ENCODE measurements at regions not wholly inside any gene's neighbourhood (a gene's known extent, or its start where the extent isn't known, plus 50 kb on each side); places are given as distances from the start of the nearest gene placed in this dataset.

GRCh38 chr15:95479308-95479707, 851.2 kb upstream of the NR2F2 start:
- DNase-seq (ENCODE audit: low read depth) = no peak
- in situ Hi-C loops (cut with HindIII; ENCODE audit: low pct_unique_long_range_greater_than_20kb, low sequenced_read_pairs) = no loop called here

- no peak for DNase-seq (ENCODE audit: low read depth)
- in situ Hi-C loops (cut with HindIII; ENCODE audit: low pct_unique_long_range_greater_than_20kb, low sequenced_read_pairs) = no loop called here
These were observed 845.1 kb upstream of the NR2F2 start for GRCh38 chr15:95485367-95485766.

GRCh38 chr15:95486224-95486623, 844.3 kb upstream of the NR2F2 start:
- DNase-seq (ENCODE audit: low read depth) = no peak
- in situ Hi-C loops (cut with HindIII; ENCODE audit: low pct_unique_long_range_greater_than_20kb, low sequenced_read_pairs) = no loop called here

GRCh38 chr15:95489103-95489502, 841.4 kb upstream of the NR2F2 start:
- no peak for DNase-seq (ENCODE audit: low read depth)
- in situ Hi-C loops (cut with HindIII; ENCODE audit: low pct_unique_long_range_greater_than_20kb, low sequenced_read_pairs) = no loop called here

GRCh38 chr15:95492388-95493070, 838.0 kb upstream of the NR2F2 start:
- peak; percentile 64 for DNase-seq (ENCODE audit: low read depth)
- in situ Hi-C loops (cut with HindIII; ENCODE audit: low pct_unique_long_range_greater_than_20kb, low sequenced_read_pairs) = no loop called here

- no peak for DNase-seq (ENCODE audit: low read depth)
- in situ Hi-C loops (cut with HindIII; ENCODE audit: low pct_unique_long_range_greater_than_20kb, low sequenced_read_pairs) = no loop called here
These were observed 835.4 kb upstream of the NR2F2 start for GRCh38 chr15:95494971-95495541.

GRCh38 chr15:95497634-95498033, 832.9 kb upstream of the NR2F2 start:
- in situ Hi-C loops (cut with HindIII; ENCODE audit: low pct_unique_long_range_greater_than_20kb, low sequenced_read_pairs) = no loop called here
- DNase-seq (ENCODE audit: low read depth) = peak; percentile 70

GRCh38 chr15:95498961-95499360, 831.5 kb upstream of the NR2F2 start:
- in situ Hi-C loops (cut with HindIII; ENCODE audit: low pct_unique_long_range_greater_than_20kb, low sequenced_read_pairs) = no loop called here
- no peak for DNase-seq (ENCODE audit: low read depth)

- no peak for DNase-seq (ENCODE audit: low read depth)
- in situ Hi-C loops (cut with HindIII; ENCODE audit: low pct_unique_long_range_greater_than_20kb, low sequenced_read_pairs) = no loop called here
These were observed 831.1 kb upstream of the NR2F2 start for GRCh38 chr15:95499397-95499796.

GRCh38 chr15:95501865-95502264, 828.6 kb upstream of the NR2F2 start:
- in situ Hi-C loops (cut with HindIII; ENCODE audit: low pct_unique_long_range_greater_than_20kb, low sequenced_read_pairs) = no loop called here
- DNase-seq (ENCODE audit: low read depth) = no peak

GRCh38 chr15:95503107-95503506, 827.4 kb upstream of the NR2F2 start:
- DNase-seq (ENCODE audit: low read depth) = no peak

GRCh38 chr15:95503640-95504225, 826.8 kb upstream of the NR2F2 start:
- no peak for DNase-seq (ENCODE audit: low read depth)
- in situ Hi-C loops (cut with HindIII; ENCODE audit: low pct_unique_long_range_greater_than_20kb, low sequenced_read_pairs) = no loop called here

More at GRCh38 chr15:95503107-95503506, 827.4 kb upstream of the NR2F2 start:
- in situ Hi-C loops (cut with HindIII; ENCODE audit: low pct_unique_long_range_greater_than_20kb, low sequenced_read_pairs) = no loop called here

GRCh38 chr15:95511671-95512070, 818.8 kb upstream of the NR2F2 start:
- no peak for DNase-seq (ENCODE audit: low read depth)

GRCh38 chr15:95512906-95513305, 817.6 kb upstream of the NR2F2 start:
- DNase-seq (ENCODE audit: low read depth) = no peak
- in situ Hi-C loops (cut with HindIII; ENCODE audit: low pct_unique_long_range_greater_than_20kb, low sequenced_read_pairs) = no loop called here

More at GRCh38 chr15:95511671-95512070, 818.8 kb upstream of the NR2F2 start:
- in situ Hi-C loops (cut with HindIII; ENCODE audit: low pct_unique_long_range_greater_than_20kb, low sequenced_read_pairs) = no loop called here

- in situ Hi-C loops (cut with HindIII; ENCODE audit: low pct_unique_long_range_greater_than_20kb, low sequenced_read_pairs) = no loop called here
- no peak for DNase-seq (ENCODE audit: low read depth)
These were observed 810.6 kb upstream of the NR2F2 start for GRCh38 chr15:95519887-95520286.

GRCh38 chr15:95520511-95520910, 810.0 kb upstream of the NR2F2 start:
- in situ Hi-C loops (cut with HindIII; ENCODE audit: low pct_unique_long_range_greater_than_20kb, low sequenced_read_pairs) = no loop called here
- DNase-seq (ENCODE audit: low read depth) = peak; percentile 4

- no peak for DNase-seq (ENCODE audit: low read depth)
- in situ Hi-C loops (cut with HindIII; ENCODE audit: low pct_unique_long_range_greater_than_20kb, low sequenced_read_pairs) = no loop called here
These were observed 809.6 kb upstream of the NR2F2 start for GRCh38 chr15:95520922-95521321.

GRCh38 chr15:95522533-95522932, 808.0 kb upstream of the NR2F2 start:
- in situ Hi-C loops (cut with HindIII; ENCODE audit: low pct_unique_long_range_greater_than_20kb, low sequenced_read_pairs) = no loop called here
- DNase-seq (ENCODE audit: low read depth) = no peak

- in situ Hi-C loops (cut with HindIII; ENCODE audit: low pct_unique_long_range_greater_than_20kb, low sequenced_read_pairs) = no loop called here
- no peak for DNase-seq (ENCODE audit: low read depth)
These were observed 801.6 kb upstream of the NR2F2 start for GRCh38 chr15:95528920-95529319.

GRCh38 chr15:95536638-95537037, 793.9 kb upstream of the NR2F2 start:
- no peak for DNase-seq (ENCODE audit: low read depth)
- in situ Hi-C loops (cut with HindIII; ENCODE audit: low pct_unique_long_range_greater_than_20kb, low sequenced_read_pairs) = no loop called here

Measured in Caki2 (cell line).